Esophagus mucosa (tissue), 1 donor: ENCODE measurements at regions not wholly inside any gene's neighbourhood (a gene's known extent, or its start where the extent isn't known, plus 50 kb on each side); places are given as distances from the start of the nearest gene placed in this dataset.
A peak's percentile ranks its signal among the peaks of the same experiment; 100 is the strongest.
"Not testable (repeated sequence)": the region's sequence is repeated elsewhere in the genome, so short reads cannot be mapped to it uniquely, and the experiment has no call there.

ENCODE experiments used
- ATAC-seq: fragments of 200-7000 bp; cut with Tn5 transposase; one replicate; pipeline ENCODE4 v1.9.1; 2020
- donor health status: DM: yes; HTN: yes; CAD: no.

GRCh38 chr7:11221984-11222383 is 248.3 kb downstream of the PHF14 start:
- no peak for ATAC-seq

GRCh38 chr7:11224535-11224934 is 250.9 kb downstream of the PHF14 start:
- no peak for ATAC-seq

- no peak for ATAC-seq
These were observed 254.8 kb downstream of the PHF14 start for GRCh38 chr7:11228515-11228914.

GRCh38 chr7:11231190-11231589 is 257.5 kb downstream of the PHF14 start:
- no peak for ATAC-seq

- no peak for ATAC-seq
These were observed 258.8 kb downstream of the PHF14 start for GRCh38 chr7:11232462-11232861.

- no peak for ATAC-seq
These were observed 260.2 kb downstream of the PHF14 start for GRCh38 chr7:11233871-11234270.

GRCh38 chr7:11235491-11235890 is 261.8 kb downstream of the PHF14 start:
- ATAC-seq = no peak

GRCh38 chr7:11236680-11237079 is 263.0 kb downstream of the PHF14 start:
- no peak for ATAC-seq

- peak; percentile 58 for ATAC-seq
These were observed 264.1 kb downstream of the PHF14 start for GRCh38 chr7:11237742-11238141.

- no peak for ATAC-seq
These were observed 265.6 kb downstream of the PHF14 start for GRCh38 chr7:11239316-11239715.

GRCh38 chr7:11243739-11244138 is 270.1 kb downstream of the PHF14 start:
- no peak for ATAC-seq

- ATAC-seq = no peak
These were observed 270.5 kb downstream of the PHF14 start for GRCh38 chr7:11244149-11244548.

- no peak for ATAC-seq
These were observed 273.9 kb downstream of the PHF14 start for GRCh38 chr7:11247545-11247944.

GRCh38 chr7:11251436-11251835 is 277.8 kb downstream of the PHF14 start:
- ATAC-seq = no peak

GRCh38 chr7:11252011-11252607 is 278.4 kb downstream of the PHF14 start:
- no peak for ATAC-seq

GRCh38 chr7:11252705-11253272 is 279.1 kb downstream of the PHF14 start:
- ATAC-seq = no peak

GRCh38 chr7:11256501-11256900 is 282.8 kb downstream of the PHF14 start:
- no peak for ATAC-seq

- ATAC-seq = no peak
These were observed 287.8 kb downstream of the PHF14 start for GRCh38 chr7:11261470-11261869.

GRCh38 chr7:11266101-11266500 is 292.4 kb downstream of the PHF14 start:
- no peak for ATAC-seq

GRCh38 chr7:11272352-11272751 is 298.7 kb downstream of the PHF14 start:
- no peak for ATAC-seq

- ATAC-seq = no peak
These were observed 300.4 kb downstream of the PHF14 start for GRCh38 chr7:11274074-11274473.

- no peak for ATAC-seq
These were observed 308.3 kb downstream of the PHF14 start for GRCh38 chr7:11281953-11282352.

GRCh38 chr7:11283584-11283983 is 309.9 kb downstream of the PHF14 start:
- ATAC-seq = not testable (repeated sequence)

GRCh38 chr7:11290863-11291262 is 317.2 kb downstream of the PHF14 start:
- no peak for ATAC-seq

GRCh38 chr7:11294218-11294617 is 320.5 kb downstream of the PHF14 start:
- ATAC-seq = no peak
